Daoy (cell line): ENCODE measurements at regions not wholly inside any gene's neighbourhood (a gene's known extent, or its start where the extent isn't known, plus 50 kb on each side); places are given as distances from the start of the nearest gene placed in this dataset.
"Not testable (repeated sequence)": the region's sequence is repeated elsewhere in the genome, so short reads cannot be mapped to it uniquely, and the experiment has no call there.

ENCODE experiments used
- DNase-seq: peaks from one replicate; pipeline ENCODE4 v3.0.0-alpha.2; 2015; ENCODE audit warnings: low read depth

- no peak for DNase-seq
Observed at GRCh38 chr13:58889474-58889873, 1257.9 kb downstream of the PCDH17 start.

- DNase-seq = no peak
Observed at GRCh38 chr13:58893396-58893795, 1261.9 kb downstream of the PCDH17 start.

GRCh38 chr13:58906329-58907007 is 1257.3 kb downstream of the DIAPH3 start:
- no peak for DNase-seq

GRCh38 chr13:58907347-58907746 is 1256.4 kb downstream of the DIAPH3 start:
- DNase-seq = no peak

DNA sequence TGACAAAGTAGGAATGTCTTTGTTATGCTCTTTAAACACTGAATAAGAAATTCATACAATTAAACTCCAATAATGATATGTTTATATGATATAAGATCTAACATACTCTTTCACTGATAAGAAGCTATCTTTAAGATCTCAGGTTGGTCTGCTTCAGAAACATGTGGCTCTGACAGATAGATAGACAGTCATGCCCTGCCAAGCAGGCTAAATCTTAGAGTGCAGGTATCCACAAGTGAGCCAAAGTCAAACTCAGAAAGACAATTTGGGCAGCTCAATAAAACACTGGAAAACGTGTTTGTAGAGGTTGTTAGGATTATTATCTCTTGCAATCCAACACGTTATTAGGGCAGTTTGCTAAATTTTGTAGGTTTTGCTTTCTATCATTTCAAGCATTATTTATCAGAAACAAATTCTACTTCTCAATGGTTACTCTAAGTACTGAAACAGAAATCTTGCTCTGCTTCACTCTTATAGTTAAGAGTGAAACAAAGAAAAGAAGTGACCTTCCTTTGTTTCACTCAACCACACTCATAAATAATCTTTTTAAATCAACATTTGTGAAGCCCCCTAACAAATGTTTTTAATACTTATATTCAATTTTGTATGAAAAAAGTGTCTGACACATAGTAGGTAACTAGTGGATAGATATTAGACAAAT is 1255.6 kb downstream of the DIAPH3 start:
- DNase-seq = no peak

DNA sequence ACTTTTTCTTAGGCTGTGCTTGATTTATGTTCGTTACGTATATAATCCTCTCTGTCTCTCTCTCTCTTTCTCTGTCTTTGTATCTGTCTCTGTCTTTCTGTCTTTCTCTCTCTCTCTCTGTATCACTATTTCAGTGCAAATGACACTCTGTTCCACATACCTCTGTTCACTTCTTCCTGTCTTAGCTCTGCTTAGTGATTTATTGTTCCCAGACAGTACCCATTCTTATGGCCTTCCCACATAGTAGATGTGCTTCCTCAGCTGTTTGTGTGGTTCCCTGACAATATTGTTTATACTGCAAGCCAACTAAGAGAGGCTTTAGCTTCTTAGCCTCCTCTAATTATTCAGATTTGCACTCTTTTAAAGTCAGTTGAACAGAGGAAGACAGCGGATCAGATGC is 1244.2 kb downstream of the DIAPH3 start:
- no peak for DNase-seq

- DNase-seq = no peak
Observed at GRCh38 chr13:58921129-58921528, 1242.6 kb downstream of the DIAPH3 start.

GRCh38 chr13:58926858-58927257 is 1236.9 kb downstream of the DIAPH3 start:
- no peak for DNase-seq

- DNase-seq = no peak
Observed at GRCh38 chr13:58933475-58933874, 1230.3 kb downstream of the DIAPH3 start.

- DNase-seq = no peak
Observed at GRCh38 chr13:58935689-58936088, 1228.0 kb downstream of the DIAPH3 start.

DNA sequence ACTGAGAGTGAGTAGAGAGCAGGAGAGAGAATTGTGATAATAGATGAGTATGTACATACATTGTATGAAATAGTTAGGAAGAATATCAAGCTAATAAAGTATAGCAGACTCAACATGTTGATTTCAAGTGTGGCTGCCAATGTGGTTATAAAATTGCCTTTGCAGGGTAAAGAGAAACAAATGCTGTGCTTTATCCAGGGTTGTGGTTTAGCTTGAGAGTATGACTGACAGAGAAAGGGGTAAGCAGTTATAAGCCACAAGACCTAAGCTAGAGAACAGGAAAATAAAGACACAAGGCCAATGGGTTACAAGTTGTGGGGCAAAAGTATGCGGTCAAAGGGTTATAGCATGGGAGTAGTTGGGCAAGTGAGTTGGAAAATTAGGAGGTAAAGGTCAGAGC is 1217.5 kb downstream of the DIAPH3 start:
- DNase-seq = no peak

DNA sequence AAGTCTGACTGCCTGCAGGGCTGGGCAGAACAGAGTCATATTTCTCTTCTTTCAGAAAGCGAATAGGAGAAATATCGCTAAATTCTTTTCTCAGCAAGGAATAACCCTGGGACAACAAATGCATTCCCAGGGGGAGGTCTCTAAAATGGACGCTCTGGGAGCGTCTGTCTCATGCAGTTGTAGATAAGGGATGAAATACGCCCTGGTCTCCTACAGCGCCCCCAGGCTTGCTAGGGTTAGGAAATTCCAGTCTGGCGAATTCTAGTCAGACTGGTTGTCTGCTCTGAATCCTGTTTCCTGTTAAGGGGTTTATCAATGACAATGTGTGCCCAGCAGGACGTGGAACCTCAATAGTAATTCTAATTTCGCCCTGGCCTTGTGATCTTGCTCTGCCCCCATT is 1214.1 kb downstream of the DIAPH3 start:
- no peak for DNase-seq

GRCh38 chr13:58950911-58951310 is 1212.8 kb downstream of the DIAPH3 start:
- no peak for DNase-seq

DNA sequence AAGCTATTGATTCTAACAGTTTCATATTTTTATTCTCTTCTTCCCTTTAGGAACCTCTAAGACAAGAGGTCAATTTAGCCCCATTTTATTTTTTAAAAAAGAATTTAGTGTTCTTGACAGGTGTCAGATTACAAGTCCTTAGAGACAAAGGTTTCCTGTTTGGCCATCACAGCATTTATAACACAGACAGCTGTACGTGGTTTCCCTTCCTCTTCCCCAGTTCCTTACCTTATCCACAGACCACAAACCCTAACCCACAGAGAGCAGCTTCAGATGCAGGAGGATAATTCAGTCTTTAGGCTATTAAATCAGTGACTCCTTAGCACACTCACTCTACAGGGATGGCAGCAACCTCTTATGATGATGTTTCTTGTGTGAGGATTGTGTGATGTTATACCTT is 1210.1 kb downstream of the DIAPH3 start:
- no peak for DNase-seq

DNA sequence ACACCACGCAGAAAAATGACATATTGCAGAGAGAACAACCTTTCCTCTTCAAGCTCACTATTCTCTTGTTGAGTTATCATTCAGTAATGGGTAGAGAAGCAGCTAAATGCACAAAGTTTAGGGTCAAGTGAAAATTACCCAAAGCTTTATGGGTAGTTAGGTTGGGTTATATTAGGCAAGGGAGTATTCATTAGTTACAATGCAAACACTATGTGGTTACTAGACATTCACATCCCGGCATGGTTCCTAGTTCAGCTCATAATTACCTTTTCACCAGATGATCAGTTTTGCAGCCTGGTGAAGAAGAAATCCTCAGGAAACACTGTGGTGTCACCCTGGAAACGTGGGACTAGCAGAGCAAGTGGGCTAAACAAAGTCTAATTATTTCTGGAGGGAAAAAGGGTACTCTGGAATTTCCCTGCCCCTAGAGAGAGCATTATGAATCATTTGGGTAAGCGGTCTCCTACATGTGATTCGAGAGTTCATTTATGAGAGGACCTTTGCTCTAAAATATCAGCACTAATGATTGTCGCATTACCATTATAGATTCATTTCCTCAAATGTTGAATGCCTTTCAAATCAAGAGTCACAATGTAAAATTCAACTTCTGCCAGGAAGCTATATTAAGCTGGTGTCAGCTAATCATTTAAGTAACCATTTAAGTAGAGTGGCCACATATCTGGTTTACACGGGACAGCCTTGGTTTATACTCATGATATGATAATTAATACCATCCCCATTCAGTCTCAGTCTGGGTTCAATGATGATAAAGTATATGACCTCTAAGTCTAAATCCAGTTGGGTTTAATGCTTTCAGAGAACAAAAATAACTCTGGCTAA is 1208.0 kb downstream of the DIAPH3 start:
- DNase-seq = no peak

GRCh38 chr13:58958097-58958496 is 1205.6 kb downstream of the DIAPH3 start:
- DNase-seq = not testable (repeated sequence)

GRCh38 chr13:58960888-58961287 is 1202.8 kb downstream of the DIAPH3 start:
- DNase-seq = no peak

GRCh38 chr13:58963321-58963720 is 1200.4 kb downstream of the DIAPH3 start:
- no peak for DNase-seq

DNA sequence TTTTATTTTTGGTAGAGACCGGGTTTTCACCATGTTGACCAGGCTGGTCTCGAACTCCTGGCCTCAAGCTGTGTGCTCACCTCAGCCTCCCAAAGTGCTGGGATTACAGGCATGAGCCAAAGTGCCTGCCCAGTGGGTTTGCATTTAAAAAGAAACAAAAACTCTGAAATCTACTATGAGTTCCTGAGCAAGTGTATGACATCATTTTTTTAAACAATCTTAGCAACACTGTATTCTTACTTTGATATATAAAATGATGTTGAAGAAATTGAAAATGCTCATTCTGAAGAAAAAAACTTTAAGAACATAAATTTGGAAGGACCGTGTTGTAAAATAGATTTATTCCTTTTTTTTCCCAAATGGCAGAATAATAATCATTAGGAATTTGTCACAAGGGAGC is 1199.7 kb downstream of the DIAPH3 start:
- no peak for DNase-seq

GRCh38 chr13:58977085-58977484 is 1186.6 kb downstream of the DIAPH3 start:
- DNase-seq = no peak

DNA sequence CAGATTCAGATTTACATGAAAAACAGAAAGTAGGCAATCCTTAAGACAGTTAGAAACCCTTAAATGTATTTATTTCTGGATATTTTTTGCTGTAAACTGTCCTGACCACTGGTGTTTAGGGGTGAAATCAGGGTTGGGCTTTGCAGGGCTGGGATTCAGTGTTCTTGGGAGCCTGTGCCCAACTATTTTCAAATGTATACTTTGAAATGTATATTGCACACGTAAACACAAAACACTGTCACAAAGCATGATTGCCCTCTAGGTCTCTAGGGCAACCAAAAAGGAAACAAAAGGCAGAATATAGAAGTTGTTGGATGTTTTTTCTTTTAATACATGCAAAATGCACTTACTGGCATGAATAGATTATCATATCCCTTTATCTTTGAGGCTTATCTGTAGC is 1185.4 kb downstream of the DIAPH3 start:
- no peak for DNase-seq

GRCh38 chr13:58979851-58980250 is 1183.9 kb downstream of the DIAPH3 start:
- no peak for DNase-seq

GRCh38 chr13:58985845-58986244 is 1177.9 kb downstream of the DIAPH3 start:
- DNase-seq = no peak
